ENCODE measurements at regions not wholly inside any gene's neighbourhood (a gene's known extent, or its start where the extent isn't known, plus 50 kb on each side); places are given as distances from the start of the nearest gene placed in this dataset.

- DNase-seq (ENCODE audit: insufficient read length, low spot score) (no peak), FAIRE-seq (no peak)
- no peak for TF ChIP-seq POLR2A (IDR thresholded peaks at IDR 0.05; ENCODE audit: low read depth, low read length)
These were observed 234.2 kb upstream of the MCTP2 start for GRCh38 chr15:93997071-93997658.

- TF ChIP-seq POLR2A (IDR thresholded peaks at IDR 0.05; ENCODE audit: low read depth, low read length) = no peak
- DNase-seq (ENCODE audit: insufficient read length, low spot score) (no peak), FAIRE-seq (no peak)
These were observed 241.8 kb upstream of the MCTP2 start for GRCh38 chr15:93989440-93989998.

GRCh38 chr15:93987068-93987467, 244.3 kb upstream of the MCTP2 start:
- no peak for TF ChIP-seq POLR2A (IDR thresholded peaks at IDR 0.05; ENCODE audit: low read depth, low read length)
- DNase-seq (ENCODE audit: insufficient read length, low spot score) (no peak), FAIRE-seq (no peak)

GRCh38 chr15:93986400-93986984, 244.9 kb upstream of the MCTP2 start:
- FAIRE-seq (no peak), DNase-seq (ENCODE audit: insufficient read length, low spot score) (no peak)
- TF ChIP-seq POLR2A (IDR thresholded peaks at IDR 0.05; ENCODE audit: low read depth, low read length) = no peak

- DNase-seq (ENCODE audit: insufficient read length, low spot score) (no peak), FAIRE-seq (no peak)
- no peak for TF ChIP-seq POLR2A (IDR thresholded peaks at IDR 0.05; ENCODE audit: low read depth, low read length)
These were observed 245.4 kb upstream of the MCTP2 start for GRCh38 chr15:93985925-93986324.

GRCh38 chr15:93985176-93985575, 246.2 kb upstream of the MCTP2 start:
- DNase-seq (ENCODE audit: insufficient read length, low spot score) (no peak), FAIRE-seq (no peak)
- no peak for TF ChIP-seq POLR2A (IDR thresholded peaks at IDR 0.05; ENCODE audit: low read depth, low read length)

- FAIRE-seq (no peak), DNase-seq (ENCODE audit: insufficient read length, low spot score) (no peak)
- no peak for TF ChIP-seq POLR2A (IDR thresholded peaks at IDR 0.05; ENCODE audit: low read depth, low read length)
These were observed 247.8 kb upstream of the MCTP2 start for GRCh38 chr15:93983526-93983925.

GRCh38 chr15:93982226-93982727, 249.1 kb upstream of the MCTP2 start:
- DNase-seq (ENCODE audit: insufficient read length, low spot score) = no peak
- no peak for TF ChIP-seq POLR2A (IDR thresholded peaks at IDR 0.05; ENCODE audit: low read depth, low read length)
- FAIRE-seq = no peak

GRCh38 chr15:93981706-93982105, 249.7 kb upstream of the MCTP2 start:
- no peak for FAIRE-seq
- TF ChIP-seq POLR2A (IDR thresholded peaks at IDR 0.05; ENCODE audit: low read depth, low read length) = no peak
- DNase-seq (ENCODE audit: insufficient read length, low spot score) = no peak

- FAIRE-seq (no peak), DNase-seq (ENCODE audit: insufficient read length, low spot score) (no peak)
- no peak for TF ChIP-seq POLR2A (IDR thresholded peaks at IDR 0.05; ENCODE audit: low read depth, low read length)
These were observed 251.0 kb upstream of the MCTP2 start for GRCh38 chr15:93980261-93980911.

GRCh38 chr15:93974804-93975481, 256.4 kb upstream of the MCTP2 start:
- FAIRE-seq (no peak), DNase-seq (ENCODE audit: insufficient read length, low spot score) (peak; percentile 12)
- TF ChIP-seq POLR2A (IDR thresholded peaks at IDR 0.05; ENCODE audit: low read depth, low read length) = no peak

- FAIRE-seq (no peak), DNase-seq (ENCODE audit: insufficient read length, low spot score) (no peak)
These were observed 258.1 kb upstream of the MCTP2 start for GRCh38 chr15:93973287-93973686.

GRCh38 chr15:93968773-93969172, 262.6 kb upstream of the MCTP2 start:
- TF ChIP-seq POLR2A (IDR thresholded peaks at IDR 0.05; ENCODE audit: low read depth, low read length) = no peak
- no peak for DNase-seq (ENCODE audit: insufficient read length, low spot score)
- no peak for FAIRE-seq

More at GRCh38 chr15:93973287-93973686, 258.1 kb upstream of the MCTP2 start:
- TF ChIP-seq POLR2A (IDR thresholded peaks at IDR 0.05; ENCODE audit: low read depth, low read length) = no peak

- FAIRE-seq = no peak
- DNase-seq (ENCODE audit: insufficient read length, low spot score) = no peak
These were observed 266.0 kb upstream of the MCTP2 start for GRCh38 chr15:93965304-93965908.

More at GRCh38 chr15:93965304-93965908, 266.0 kb upstream of the MCTP2 start:
- TF ChIP-seq POLR2A (IDR thresholded peaks at IDR 0.05; ENCODE audit: low read depth, low read length) = no peak

Measured in H54 (cell line).